HG03520 (cell line): ENCODE measurements at regions not wholly inside any gene's neighbourhood (a gene's known extent, or its start where the extent isn't known, plus 50 kb on each side); places are given as distances from the start of the nearest gene placed in this dataset.
A peak's percentile ranks its signal among the peaks of the same experiment; 100 is the strongest.
"Not testable (repeated sequence)": the region's sequence is repeated elsewhere in the genome, so short reads cannot be mapped to it uniquely, and the experiment has no call there.

Source experiments
- ATAC-seq: cut with Tn5 transposase; IDR thresholded peaks from one replicate; pipeline ENCODE4 v1.9.1; 2021; ENCODE audit warnings: mild to moderate bottlenecking, moderate library complexity; ENCODE audit not compliant: unreplicated experiment

- no peak for ATAC-seq
These were observed 790.4 kb upstream of the GALNTL6 start for GRCh38 chr4:171022824-171023230.

DNA sequence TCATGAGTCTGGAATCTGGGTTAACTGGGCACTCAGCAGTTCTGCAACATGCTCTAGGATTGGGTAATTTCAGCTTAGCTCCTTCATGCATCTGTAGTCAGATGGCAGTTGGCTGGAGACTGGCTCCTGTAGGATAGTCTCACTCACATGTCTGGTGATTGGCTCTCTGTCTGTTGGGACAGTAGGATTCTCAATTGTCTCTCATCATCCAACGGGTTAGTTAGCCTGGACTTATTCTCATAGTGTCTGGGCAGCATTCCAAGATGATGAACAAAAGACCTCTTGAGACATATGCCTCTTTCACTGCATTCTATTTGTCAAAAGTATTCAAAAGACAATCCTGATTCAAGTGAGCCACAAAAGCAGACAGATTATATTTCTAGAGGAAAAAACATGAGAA lies 795.6 kb upstream of the GALNTL6 start:
- no peak for ATAC-seq

GRCh38 chr4:171016145-171016544 lies 797.1 kb upstream of the GALNTL6 start:
- ATAC-seq = no peak

GRCh38 chr4:171015441-171015840 lies 797.8 kb upstream of the GALNTL6 start:
- no peak for ATAC-seq

DNA sequence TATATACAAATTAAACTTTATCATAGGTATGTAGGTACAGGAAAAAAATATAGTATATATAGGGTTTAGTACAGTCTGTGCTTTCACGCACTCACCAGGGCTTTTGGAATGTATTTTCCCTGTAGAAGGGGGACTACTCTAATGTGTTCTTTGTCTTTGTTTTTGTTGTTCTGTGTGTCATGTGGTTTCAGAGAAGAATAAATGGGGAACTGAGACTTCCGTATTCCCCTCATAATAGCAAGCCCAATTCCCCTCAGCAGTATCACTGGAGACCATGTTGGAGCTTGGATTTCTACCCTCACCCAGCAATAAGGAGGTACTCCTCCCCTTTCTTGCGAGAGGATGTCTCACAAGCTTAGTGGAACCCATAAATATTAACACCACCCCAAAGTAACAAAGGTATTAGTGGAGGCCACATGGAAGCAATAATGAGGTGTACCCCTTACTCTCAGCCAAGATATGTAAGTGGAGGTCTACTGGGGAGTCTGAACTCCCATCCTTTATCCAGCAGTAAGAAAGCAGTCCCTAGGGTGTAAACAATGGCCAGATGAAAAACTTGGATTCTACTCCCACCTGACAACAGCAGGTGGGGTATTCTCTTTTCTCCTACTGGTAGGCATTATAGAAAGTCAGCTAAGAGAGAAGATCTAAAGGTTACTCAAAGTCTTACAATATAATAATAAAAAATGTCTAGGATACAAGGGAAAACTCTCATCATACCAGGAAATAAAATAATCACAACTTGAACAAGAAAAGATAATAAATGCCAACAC lies 805.4 kb upstream of the GALNTL6 start:
- ATAC-seq = peak; percentile 47

DNA sequence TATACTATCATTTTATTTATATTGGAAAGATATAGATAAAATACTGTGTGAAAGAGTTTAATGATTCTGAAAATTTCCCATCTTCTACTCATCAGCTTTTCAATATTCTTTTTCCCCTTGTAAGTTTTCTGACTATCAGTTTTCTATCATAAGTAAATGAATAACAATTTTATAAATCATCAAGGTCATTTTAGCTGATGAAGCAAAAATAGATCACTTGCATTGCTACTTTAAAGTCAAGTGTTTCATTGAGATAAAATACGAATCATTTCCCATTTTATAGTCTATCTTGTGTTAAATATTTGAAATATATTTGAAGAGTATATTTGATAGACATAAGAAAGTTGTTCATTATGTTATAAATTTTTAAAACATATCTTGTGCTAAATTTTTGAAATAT lies 811.0 kb upstream of the GALNTL6 start:
- no peak for ATAC-seq

DNA sequence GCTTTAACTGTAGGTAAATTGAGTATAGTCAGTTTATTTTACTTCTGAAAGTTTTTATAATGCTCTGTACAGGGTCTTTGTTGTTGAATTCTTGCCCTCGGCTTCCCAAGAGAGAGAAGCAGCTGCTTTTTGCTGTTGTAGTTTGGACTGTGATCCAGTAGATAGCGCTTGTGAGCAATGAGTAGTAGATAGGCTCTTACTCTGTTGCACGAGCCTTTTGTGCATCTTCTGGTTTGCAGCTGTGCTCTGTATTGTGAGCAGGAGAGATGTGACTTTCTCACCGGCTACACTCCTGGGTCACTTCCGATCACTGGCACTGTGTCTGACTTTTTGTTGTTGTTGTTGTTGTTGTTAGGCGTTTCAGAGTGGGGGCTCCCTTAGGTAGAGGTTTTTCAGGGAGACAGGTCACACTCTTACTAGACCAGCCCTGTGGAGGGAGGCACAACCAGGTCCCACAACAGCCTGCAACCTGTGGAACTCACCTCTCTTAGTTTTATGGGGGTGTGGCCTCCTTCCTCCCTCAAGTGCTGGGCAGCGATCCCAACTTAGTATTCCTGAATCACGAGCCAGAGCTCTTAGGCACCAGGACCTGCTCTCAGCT lies 822.1 kb upstream of the GALNTL6 start:
- peak; percentile 96 for ATAC-seq

DNA sequence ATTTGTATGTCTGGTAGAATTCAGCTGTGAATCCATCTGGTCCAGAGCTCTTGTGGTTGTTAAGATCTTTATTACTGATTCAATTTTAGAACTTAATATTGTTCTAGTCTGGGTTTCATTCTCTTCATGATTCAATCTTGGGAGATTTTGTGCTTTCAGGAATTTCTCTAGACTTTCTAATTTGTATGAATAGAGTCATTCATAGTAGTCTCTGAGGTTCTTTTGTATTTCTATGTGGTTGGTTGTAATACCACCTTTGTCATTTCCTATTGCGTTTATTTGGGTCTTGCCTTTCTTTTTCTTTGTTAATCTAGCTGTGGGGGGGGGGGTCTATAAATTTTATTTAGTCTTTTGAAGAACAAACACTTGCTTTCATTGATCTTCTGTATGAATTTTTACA lies 824.8 kb upstream of the GALNTL6 start:
- ATAC-seq = no peak

DNA sequence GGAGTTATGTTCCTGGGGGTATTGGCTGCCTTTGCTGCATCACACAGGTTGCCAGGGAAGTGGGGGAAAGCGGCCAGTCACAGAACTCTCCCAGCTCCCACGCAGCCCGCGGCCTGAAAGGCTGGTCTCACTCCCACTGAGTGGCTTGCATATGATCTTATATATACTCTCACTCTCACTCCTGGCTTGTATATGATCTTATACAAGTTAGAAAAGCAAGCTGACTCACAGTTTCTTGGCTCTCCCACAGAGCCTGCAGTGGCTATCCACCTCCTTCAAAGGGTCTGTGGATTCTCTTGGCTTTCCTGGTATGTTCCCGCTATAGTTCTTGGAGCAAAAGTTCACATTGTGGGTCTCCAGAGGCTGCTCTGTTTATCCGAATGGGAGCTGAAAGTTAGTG lies 833.5 kb upstream of the GALNTL6 start:
- no peak for ATAC-seq

- ATAC-seq = no peak
These were observed 834.2 kb upstream of the GALNTL6 start for GRCh38 chr4:170978990-170979389.

DNA sequence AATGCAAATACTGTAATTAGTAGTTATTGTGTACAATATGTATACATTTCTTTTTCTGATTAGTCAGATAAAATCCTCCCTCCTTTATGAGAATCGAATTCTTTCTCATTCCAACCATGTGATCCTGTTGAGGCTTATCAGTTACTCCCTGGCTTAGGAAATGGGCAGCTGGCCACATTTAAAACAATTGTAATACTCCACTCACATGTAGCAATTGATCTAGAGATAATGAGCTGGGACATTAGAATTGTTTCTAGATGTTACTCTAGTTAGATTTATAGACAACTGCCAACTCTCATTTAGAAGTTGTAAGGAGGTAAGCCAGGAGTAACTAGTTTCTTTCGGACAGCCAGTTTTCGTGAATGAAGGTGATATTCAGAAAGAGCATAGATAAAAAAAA lies 859.3 kb upstream of the AADAT start:
- no peak for ATAC-seq

GRCh38 chr4:170940043-170940724 lies 850.4 kb upstream of the AADAT start:
- ATAC-seq = no peak

DNA sequence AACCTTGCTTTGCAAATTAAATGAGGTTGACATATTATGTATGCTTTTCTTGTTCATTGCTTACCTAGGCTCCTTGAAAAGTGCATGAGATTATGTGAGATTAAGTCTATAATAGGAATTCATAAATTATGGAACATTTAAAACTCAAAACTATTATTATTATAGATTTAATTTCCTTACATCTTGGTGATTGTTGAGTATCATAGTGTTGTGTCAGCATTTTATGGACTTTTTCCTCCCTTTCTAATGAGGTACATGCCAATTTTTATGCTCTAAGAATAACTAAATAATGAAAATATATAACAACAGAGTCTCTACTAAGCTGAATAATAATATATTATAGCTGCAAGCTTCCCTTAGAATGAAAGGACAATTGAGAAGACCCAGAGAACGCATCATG lies 848.8 kb upstream of the AADAT start:
- no peak for ATAC-seq

- no peak for ATAC-seq
These were observed 841.6 kb upstream of the AADAT start for GRCh38 chr4:170931321-170931720.

DNA sequence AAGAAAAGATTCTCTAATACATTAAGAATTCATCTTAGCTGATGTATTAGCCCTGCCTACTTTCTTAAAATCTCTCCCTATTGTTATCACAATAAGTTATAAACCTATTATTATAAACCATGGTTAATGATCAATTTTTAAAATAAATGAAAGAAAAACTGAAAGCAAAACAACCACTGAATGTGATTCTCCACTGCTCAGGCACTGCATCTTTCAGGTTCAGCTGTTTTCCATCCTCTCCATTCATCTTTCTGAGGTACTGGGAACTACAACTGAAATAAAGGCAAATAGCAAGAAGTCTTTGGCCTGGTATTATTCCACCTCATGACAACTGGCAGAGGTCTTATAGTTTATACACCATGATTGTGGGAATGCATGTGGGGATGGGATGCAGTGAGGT lies 798.9 kb upstream of the AADAT start:
- no peak for ATAC-seq

DNA sequence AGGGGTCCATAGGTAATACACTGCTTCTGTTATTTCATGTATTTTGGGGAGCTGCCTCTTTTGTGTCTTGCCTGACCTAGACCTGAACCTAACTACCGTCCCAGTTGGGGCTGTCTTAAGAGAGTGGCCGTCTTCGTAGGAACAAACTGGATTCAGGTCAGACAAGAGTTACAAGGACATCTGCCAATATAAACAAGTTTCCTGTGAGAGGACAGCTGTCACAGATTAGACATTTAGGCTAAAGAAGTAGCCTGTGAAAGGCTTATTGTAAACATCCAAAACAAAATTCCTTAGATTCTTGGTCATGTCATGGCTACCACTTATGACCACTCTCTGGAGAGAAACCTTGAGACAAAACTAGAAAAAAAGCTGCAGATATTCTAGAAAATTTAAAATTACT lies 797.6 kb upstream of the AADAT start:
- no peak for ATAC-seq

- no peak for ATAC-seq
These were observed 795.3 kb upstream of the AADAT start for GRCh38 chr4:170884969-170885570.

GRCh38 chr4:170881646-170882045 lies 791.9 kb upstream of the AADAT start:
- not testable (repeated sequence) for ATAC-seq

DNA sequence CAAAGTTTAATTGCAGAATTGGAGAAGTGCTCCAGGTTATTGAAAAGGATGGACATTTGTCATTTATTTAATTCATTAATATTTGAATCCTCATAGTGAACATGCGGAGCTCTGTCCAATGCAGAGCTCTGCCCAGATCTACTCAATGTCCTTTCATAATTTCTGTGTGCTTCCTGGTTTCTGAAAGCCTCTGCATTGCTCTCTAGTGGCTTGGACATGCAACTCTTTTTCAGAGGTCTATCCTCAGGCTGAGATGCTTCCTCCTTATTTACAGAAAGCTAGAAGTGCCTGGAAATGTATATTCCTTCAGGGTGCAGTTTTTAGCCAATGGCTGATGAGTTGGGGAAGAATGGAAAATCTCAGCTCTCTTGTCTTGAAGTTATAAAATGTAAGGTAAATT lies 786.1 kb upstream of the AADAT start:
- ATAC-seq = no peak

DNA sequence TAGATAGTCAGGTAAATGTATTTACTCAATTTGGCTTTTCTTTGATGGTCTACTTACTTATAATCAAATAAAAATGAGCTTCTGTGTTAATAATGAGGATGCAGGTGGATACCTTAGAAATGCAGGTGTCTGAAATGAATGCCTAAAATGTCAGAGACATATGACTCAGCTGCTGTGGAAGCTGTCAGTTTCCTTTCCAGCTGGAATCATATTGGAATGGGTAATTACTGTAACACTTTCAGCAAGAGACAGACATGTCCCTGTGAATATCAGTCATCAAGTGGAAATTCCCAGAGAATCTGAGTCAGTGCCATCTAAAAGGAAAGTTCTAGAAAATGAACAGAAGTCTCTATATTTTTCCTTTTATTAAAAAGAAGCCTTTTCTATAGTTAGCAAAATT lies 783.0 kb upstream of the AADAT start:
- ATAC-seq = no peak

GRCh38 chr4:170868170-170868569 lies 778.4 kb upstream of the AADAT start:
- no peak for ATAC-seq

GRCh38 chr4:170854097-170854496 lies 764.3 kb upstream of the AADAT start:
- no peak for ATAC-seq
